ENCODE measurements at regions not wholly inside any gene's neighbourhood (a gene's known extent, or its start where the extent isn't known, plus 50 kb on each side); places are given as distances from the start of the nearest gene placed in this dataset.
A peak's percentile ranks its signal among the peaks of the same experiment; 100 is the strongest.

- H3K27ac ChIP-seq (ENCODE audit: low read depth in 2 of 2, low read length in 1 of 2) = peak overlapping the region in 1 of 2 experiments; percentile 86; a peak in 2 of 4 replicates
- CTCF ChIA-PET = interaction anchor here (1.1 kb wide), 1 partner anchor 20 kb away, joined by 3 read pairs; no protein-coding TSS in a partner anchor
These were observed 74.9 kb upstream of the GUCY1A1 start for GRCh38 chr4:155591738-155592143.

GRCh38 chr4:155590796-155591585 is 75.7 kb upstream of the GUCY1A1 start:
- Histone ChIP-seq H4K20me1 (ENCODE audit: insufficient read depth) (no peaks in the 10 kb centered on the region), H3K9me2 (no peaks in the 10 kb centered on the region), H3K36me3 (replicated peaks in 1 of 2; ENCODE audit: control insufficient read depth in 1 of 2, insufficient read depth in 2 of 2, low read length in 1 of 2) (no peaks in the 10 kb centered on the region), H3K27ac (ENCODE audit: low read depth in 2 of 2, low read length in 1 of 2) (no peak overlapping the region; a peak in 1 of 4 replicates), H3K27me3 (ENCODE audit: insufficient read depth) (no peaks in the 10 kb centered on the region), H3K4me3 (ENCODE audit: low read depth in 2 of 2, low read length in 1 of 2) (no peak overlapping the region), H3F3A (replicated peaks; ENCODE audit: insufficient read depth) (no peaks in the 10 kb centered on the region), H3K79me2 (ENCODE audit: insufficient read depth) (no peaks in the 10 kb centered on the region), H2AFZ (ENCODE audit: low read depth) (no peak overlapping the region), H3K4me2 (no peak overlapping the region), H3K9ac (no peak overlapping the region), H3K9me3 (no peaks in the 10 kb centered on the region), H3K4me1 (ENCODE audit: control insufficient read depth in 1 of 2, insufficient read depth in 2 of 2, low read depth in 1 of 2, low read length in 1 of 2) (peaks cover 0 to 10% of the 10 kb centered on the region in 2 experiments; a peak in 2 of 4 replicates)
- no peak for DNase-seq
- no peak for TF ChIP-seq EZH2phosphoT487 (IDR thresholded peaks at IDR 0.05; ENCODE audit: borderline replicate concordance, low read depth)
- TF ChIP-seq PBX3 (IDR thresholded peaks at IDR 0.05) = no peak
- TF ChIP-seq CHD2 (IDR thresholded peaks at IDR 0.05; ENCODE audit: low read length, partially characterized antibody) = no peak
- no peak for TF ChIP-seq USF2 (IDR thresholded peaks at IDR 0.05; ENCODE audit: borderline replicate concordance, low read depth, low read length)
- no peak for TF ChIP-seq SMC3 (IDR thresholded peaks at IDR 0.05; ENCODE audit: low read depth, low read length)
- TF ChIP-seq RXRA (IDR thresholded peaks at IDR 0.05; ENCODE audit: borderline replicate concordance, low read depth) = no peak
- no peak for TF ChIP-seq NRF1 (IDR thresholded peaks at IDR 0.05; ENCODE audit: low read depth, low read length)
- no peak for TF ChIP-seq MXI1 (IDR thresholded peaks at IDR 0.05; ENCODE audit: low read depth, low read length)
- ChIA-PET CTCF (interaction anchor here (1.1 kb wide), 1 partner anchor 19 kb away, joined by 3 read pairs; no protein-coding TSS in a partner anchor), POLR2A (no interaction called here)
- 58% methylated on average over 3 of the region's 3 CpGs for WGBS (ENCODE audit: low lambda C conversion rate)

More at GRCh38 chr4:155591738-155592143, 74.9 kb upstream of the GUCY1A1 start:
- Histone ChIP-seq H4K20me1 (ENCODE audit: insufficient read depth) (no peaks in the 10 kb centered on the region), H3K9me2 (no peaks in the 10 kb centered on the region), H3K27me3 (ENCODE audit: insufficient read depth) (no peaks in the 10 kb centered on the region), H3K4me3 (ENCODE audit: low read depth in 2 of 2, low read length in 1 of 2) (no peak overlapping the region), H3K36me3 (replicated peaks in 1 of 2; ENCODE audit: control insufficient read depth in 1 of 2, insufficient read depth in 2 of 2, low read length in 1 of 2) (no peaks in the 10 kb centered on the region), H3K4me1 (ENCODE audit: control insufficient read depth in 1 of 2, insufficient read depth in 2 of 2, low read depth in 1 of 2, low read length in 1 of 2) (peaks cover 0 to 10% of the 10 kb centered on the region in 2 experiments; a peak in 2 of 4 replicates), H2AFZ (ENCODE audit: low read depth) (no peak overlapping the region), H3K79me2 (ENCODE audit: insufficient read depth) (no peaks in the 10 kb centered on the region), H3K9me3 (no peaks in the 10 kb centered on the region), H3K9ac (no peak overlapping the region), H3F3A (replicated peaks; ENCODE audit: insufficient read depth) (no peaks in the 10 kb centered on the region), H3K4me2 (no peak overlapping the region)
- no peak for DNase-seq
- 90% methylated on average over 6 of the region's 6 CpGs for WGBS (ENCODE audit: low lambda C conversion rate)
- POLR2A ChIA-PET = no interaction called here
- no peak for TF ChIP-seq TCF12 (IDR thresholded peaks at IDR 0.05)
- TF ChIP-seq GABPA (IDR thresholded peaks at IDR 0.05; ENCODE audit: low read depth) = no peak
- no peak for TF ChIP-seq CTCF (IDR thresholded peaks at IDR 0.05)
- TF ChIP-seq NRF1 (IDR thresholded peaks at IDR 0.05; ENCODE audit: low read depth, low read length) = no peak
- TF ChIP-seq RAD21 (IDR thresholded peaks at IDR 0.05; ENCODE audit: low read length) = no peak
